Right lobe of liver (tissue), 6 donors: ENCODE measurements at regions not wholly inside any gene's neighbourhood (a gene's known extent, or its start where the extent isn't known, plus 50 kb on each side); places are given as distances from the start of the nearest gene placed in this dataset.
"Not testable (repeated sequence)": the region's sequence is repeated elsewhere in the genome, so short reads cannot be mapped to it uniquely, and the experiment has no call there.

ENCODE experiments used
- ATAC-seq, 4 donors: fragments of 200-7000 bp; cut with Tn5 transposase; one replicate each; pipeline ENCODE4 v1.9.1; 2020; ENCODE audit warnings: mild to moderate bottlenecking in 4 of 4, moderate library complexity in 4 of 4
- DNase-seq, 3 donors: peaks; one replicate each; pipeline ENCODE4 v3.0.0-alpha.2; 2020
- H3K27ac ChIP-seq, 3 donors: fragments of 200-600 bp; one replicate each; pipeline ENCODE4 v1.8.0; 2022
- H3K27me3 ChIP-seq, 2 donors: fragments of 200-600 bp; one replicate each; pipeline ENCODE4 v1.8.0; 2022
- H3K36me3 ChIP-seq, 4 donors: fragments of 200-600 bp; sonication (generic) in 1 of 4; one replicate each; pipeline versions ENCODE4 v1.5.1 to v1.8.0; 2017 to 2022; ENCODE audit warnings: control low read depth in 1 of 4
- H3K4me1 ChIP-seq, 4 donors: fragments of 200-600 bp; sonication (generic) in 1 of 4; one replicate each; pipeline versions ENCODE4 v1.5.1 to v1.8.0; 2017 to 2022; ENCODE audit warnings: control low read depth in 1 of 4
- H3K4me3 ChIP-seq, 3 donors: fragments of 200-600 bp; one replicate each; pipeline ENCODE4 v1.8.0; 2022
- H3K9me3 ChIP-seq, 4 donors: fragments of 200-600 bp; sonication (generic) in 1 of 4; one replicate each; pipeline versions ENCODE4 v1.5.1 to v1.8.0; 2017 to 2022; ENCODE audit warnings: control low read depth in 1 of 4
- CTCF ChIP-seq, 4 donors: fragments of 200-600 bp in 3 of 4; fragments of 450-650 bp in 1 of 4; IDR thresholded peaks; one replicate each; pipeline versions ENCODE4 v1.5.1 to v1.8.0; 2016 to 2022; ENCODE audit warnings: antibody characterized with exemption in 4 of 4, mild to moderate bottlenecking in 2 of 4
- POLR2A ChIP-seq: fragments of 450-650 bp; IDR thresholded peaks from one replicate; pipeline ENCODE4 v1.6.1; 2017; ENCODE audit warnings: antibody characterized with exemption, mild to moderate bottlenecking
- WGBS: methylation state at CpG from one replicate; pipeline ENCODE4 v1.1.6; 2018; ENCODE audit warnings: low coverage, low lambda C conversion rate; ENCODE audit not compliant: insufficient coverage; ENCODE audit errors: missing lambda C conversion rate; 5-methylcytosine and 5-hydroxymethylcytosine counted together
- intact Hi-C, 2 donors: fragments of 100-400 bp; cut with DNase I; formaldehyde crosslinking; loops; one replicate each; pipeline versions ENCODE4 v1.11.2 to v1.14.1; 2022
- donor health status: DM: no; HTN: yes; CAD: no.
- donor health status: DM: no; HTN: no; CAD: no.
- donor health status: DM: no; HTN: no; CAD: no.
- donor health status: DM: no; HTN: yes; CAD: no.
- donor health status: DM: no; HTN: yes; CAD: no.

- no peak for TF ChIP-seq CTCF (IDR thresholded peaks at IDR 0.05)
- TF ChIP-seq POLR2A: no peak
- H3K36me3 ChIP-seq: no peaks in the 10 kb centered on the region
- WGBS: 60% methylated on average over 2 of the region's 2 CpGs
- intact Hi-C loops: no loop called here
- DNase-seq (no peak), ATAC-seq (no peak)
- peaks cover 0 to 2% (median 0%) of the 10 kb centered on the region in 4 donors for H3K4me1 ChIP-seq
- no peaks in the 10 kb centered on the region for H3K9me3 ChIP-seq
- H3K27me3 ChIP-seq: no peaks in the 10 kb centered on the region
- no peak overlapping the region for H3K4me3 ChIP-seq
- no peak overlapping the region for H3K27ac ChIP-seq
Observed at GRCh38 chrX:39267176-39267575, 465.9 kb downstream of the MID1IP1 start.

GRCh38 chrX:39268207-39268606, 466.9 kb downstream of the MID1IP1 start:
- TF ChIP-seq POLR2A (no peak), CTCF (IDR thresholded peaks at IDR 0.05) (no peak)
- Histone ChIP-seq H3K36me3 (no peaks in the 10 kb centered on the region), H3K27ac (no peak overlapping the region), H3K9me3 (no peaks in the 10 kb centered on the region), H3K27me3 (no peaks in the 10 kb centered on the region), H3K4me3 (no peak overlapping the region), H3K4me1 (peaks cover 0 to 2% (median 0%) of the 10 kb centered on the region in 4 donors)
- DNase-seq (no peak), ATAC-seq (no peak)
- intact Hi-C loops: no loop called here

- WGBS: 40% methylated on average over 1 of the region's 23 CpGs
Observed at GRCh38 chrX:39275500-39276068, 474.3 kb downstream of the MID1IP1 start.

GRCh38 chrX:39277685-39278390, 476.6 kb downstream of the MID1IP1 start:
- H3K27me3 ChIP-seq, DNase-seq, H3K27ac ChIP-seq, H3K4me1 ChIP-seq, H3K36me3 ChIP-seq, ATAC-seq, intact Hi-C loops, H3K4me3 ChIP-seq, H3K9me3 ChIP-seq: not testable (repeated sequence)
- no CpG with 5 or more reads among the region's 46 CpGs for WGBS

More at GRCh38 chrX:39275500-39276068, 474.3 kb downstream of the MID1IP1 start:
- DNase-seq: no peak
- intact Hi-C loops: no loop called here
- no peaks in the 10 kb centered on the region for H3K27me3 ChIP-seq
- no peak for ATAC-seq
- H3K9me3 ChIP-seq: no peaks in the 10 kb centered on the region
- TF ChIP-seq CTCF (IDR thresholded peaks at IDR 0.05): no peak
- TF ChIP-seq POLR2A: no peak
- no peaks in the 10 kb centered on the region for H3K36me3 ChIP-seq
- H3K4me1 ChIP-seq: peaks cover 0 to 2% (median 0%) of the 10 kb centered on the region in 4 donors
- no peak overlapping the region for H3K4me3 ChIP-seq
- H3K27ac ChIP-seq: no peak overlapping the region

- Histone ChIP-seq H3K4me3 (no peak overlapping the region), H3K27ac (no peak overlapping the region), H3K9me3 (peaks cover 0 to 16% (median 1%) of the 10 kb centered on the region in 4 donors), H3K27me3 (no peaks in the 10 kb centered on the region), H3K4me1 (no peaks in the 10 kb centered on the region), H3K36me3 (no peaks in the 10 kb centered on the region)
- TF ChIP-seq POLR2A: no peak
- no peak for TF ChIP-seq CTCF (IDR thresholded peaks at IDR 0.05)
- ATAC-seq (no peak), DNase-seq (no peak)
- intact Hi-C loops: no loop called here
Observed at GRCh38 chrX:39283239-39283638, 482.0 kb downstream of the MID1IP1 start.
